Left kidney (tissue), 1 donor: ENCODE measurements at regions not wholly inside any gene's neighbourhood (a gene's known extent, or its start where the extent isn't known, plus 50 kb on each side); places are given as distances from the start of the nearest gene placed in this dataset.
"Not testable (repeated sequence)": the region's sequence is repeated elsewhere in the genome, so short reads cannot be mapped to it uniquely, and the experiment has no call there.

Experiments
- DNase-seq: peaks from one replicate; pipeline ENCODE4 v3.0.0-alpha.2; 2013

DNA sequence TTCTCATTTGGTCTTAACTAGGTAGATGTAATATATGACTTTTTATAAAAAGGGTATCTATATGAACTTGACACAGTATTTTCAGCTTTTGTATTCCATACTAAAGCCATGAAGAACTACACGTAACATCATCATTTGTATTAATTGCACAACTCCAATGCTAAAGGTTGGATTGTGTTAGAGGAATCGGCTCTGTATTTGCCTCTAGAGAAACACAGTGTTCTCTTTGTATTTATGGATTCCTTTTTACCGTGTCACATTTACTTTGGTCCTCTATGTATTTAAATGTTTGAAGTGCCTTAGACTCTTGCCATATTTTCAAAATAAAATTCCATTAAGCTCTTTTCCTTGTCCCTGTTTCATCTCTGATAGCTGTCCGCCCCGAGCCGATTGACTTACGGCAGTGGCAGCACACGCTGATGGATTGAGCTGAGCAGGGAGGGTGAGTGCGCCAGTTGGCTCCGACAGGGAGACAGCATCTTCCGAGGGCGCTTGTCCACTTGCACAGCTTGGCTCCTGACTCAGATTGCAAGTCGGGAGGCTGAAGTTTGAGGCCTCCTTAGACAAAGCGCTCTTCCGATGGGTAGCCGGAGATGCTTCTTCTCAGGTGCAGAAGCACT lies 95.6 kb upstream of the DMRT1 start:
- no peak for DNase-seq

- DNase-seq: no peak
These were observed 94.6 kb upstream of the DMRT1 start for GRCh38 chr9:746661-747434.

GRCh38 chr9:747567-747966 lies 93.9 kb upstream of the DMRT1 start:
- DNase-seq: no peak

DNA sequence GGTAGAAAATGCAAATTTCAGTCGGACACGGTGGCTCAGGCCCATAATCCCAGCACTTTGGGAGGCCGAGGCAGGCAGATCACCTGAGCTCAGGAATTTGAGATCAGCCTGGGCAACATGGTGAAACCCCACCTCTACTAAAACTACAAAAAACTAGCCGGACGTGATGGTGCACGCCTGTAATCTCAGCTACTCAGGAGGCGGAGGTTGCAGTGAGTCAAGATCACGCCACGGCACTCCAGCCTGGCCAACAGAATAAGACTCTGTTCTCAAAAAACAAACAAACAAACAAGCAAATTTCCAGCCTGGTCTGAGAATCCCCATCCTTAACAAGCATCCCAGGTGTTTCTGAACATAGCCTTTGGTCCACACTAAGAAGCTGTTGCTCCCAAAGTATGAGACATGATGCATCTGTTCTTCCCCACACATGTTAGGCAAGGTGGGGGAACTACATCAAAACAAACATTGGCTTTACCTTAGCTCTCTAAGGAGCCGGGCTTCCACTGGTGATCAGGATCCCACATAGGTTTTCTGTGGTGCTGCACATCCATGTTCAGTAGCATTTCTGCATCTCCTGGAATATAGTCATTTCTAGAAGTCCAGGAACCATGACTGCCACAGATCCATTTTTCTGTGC lies 92.5 kb upstream of the DMRT1 start:
- no peak for DNase-seq

DNA sequence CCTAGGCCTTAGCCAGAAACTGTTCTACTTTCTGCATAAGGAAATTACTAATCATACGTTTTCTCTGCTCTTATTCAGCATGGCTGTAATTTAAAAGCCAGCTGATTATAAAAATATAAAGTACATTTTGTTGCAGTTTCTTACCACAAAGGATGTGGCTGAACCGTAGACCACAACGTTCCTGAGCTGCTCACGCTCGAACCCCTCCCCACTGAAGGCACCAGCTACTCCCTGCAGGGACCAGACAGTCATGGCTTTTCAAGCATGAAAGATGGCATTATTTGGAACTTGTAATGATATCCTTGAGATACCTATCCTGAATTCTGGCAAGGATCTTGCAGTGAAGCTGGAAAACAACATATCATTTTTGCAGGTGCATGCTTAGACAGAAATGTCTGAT lies 91.8 kb upstream of the DMRT1 start:
- no peak for DNase-seq

- DNase-seq: no peak
These were observed 91.1 kb upstream of the DMRT1 start for GRCh38 chr9:750249-750967.

- DNase-seq: peak; percentile 38
These were observed 90.1 kb upstream of the DMRT1 start for GRCh38 chr9:751137-752051.

- no peak for DNase-seq
These were observed 89.3 kb upstream of the DMRT1 start for GRCh38 chr9:752201-752600.

DNA sequence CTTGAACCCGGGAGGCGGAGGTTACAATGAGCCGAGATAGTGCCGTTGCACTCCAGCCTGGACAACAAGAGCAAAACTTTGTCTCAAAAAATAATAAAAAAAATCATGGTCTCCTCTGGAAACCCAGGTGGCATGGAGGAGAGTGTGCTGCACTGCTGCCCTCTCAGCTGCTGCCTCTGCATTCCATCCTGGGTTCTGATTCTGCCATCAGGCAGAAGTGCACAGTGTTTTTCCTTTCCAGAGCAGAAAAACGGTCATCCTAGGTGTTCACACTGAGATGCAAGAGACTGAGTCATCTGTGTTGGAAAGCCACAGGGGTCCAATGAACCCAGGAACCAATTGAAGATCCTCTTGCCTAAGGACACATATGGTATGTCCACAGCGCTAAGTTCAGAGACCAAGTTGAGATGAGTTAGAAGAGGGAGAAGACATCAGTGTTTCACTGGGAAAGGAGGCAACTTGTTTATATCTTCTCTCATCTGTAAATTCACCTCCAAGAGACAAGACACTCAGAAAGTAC lies 88.8 kb upstream of the DMRT1 start:
- no peak for DNase-seq

GRCh38 chr9:753734-754133 lies 87.8 kb upstream of the DMRT1 start:
- DNase-seq: not testable (repeated sequence)

GRCh38 chr9:754150-754931 lies 87.2 kb upstream of the DMRT1 start:
- no peak for DNase-seq

DNA sequence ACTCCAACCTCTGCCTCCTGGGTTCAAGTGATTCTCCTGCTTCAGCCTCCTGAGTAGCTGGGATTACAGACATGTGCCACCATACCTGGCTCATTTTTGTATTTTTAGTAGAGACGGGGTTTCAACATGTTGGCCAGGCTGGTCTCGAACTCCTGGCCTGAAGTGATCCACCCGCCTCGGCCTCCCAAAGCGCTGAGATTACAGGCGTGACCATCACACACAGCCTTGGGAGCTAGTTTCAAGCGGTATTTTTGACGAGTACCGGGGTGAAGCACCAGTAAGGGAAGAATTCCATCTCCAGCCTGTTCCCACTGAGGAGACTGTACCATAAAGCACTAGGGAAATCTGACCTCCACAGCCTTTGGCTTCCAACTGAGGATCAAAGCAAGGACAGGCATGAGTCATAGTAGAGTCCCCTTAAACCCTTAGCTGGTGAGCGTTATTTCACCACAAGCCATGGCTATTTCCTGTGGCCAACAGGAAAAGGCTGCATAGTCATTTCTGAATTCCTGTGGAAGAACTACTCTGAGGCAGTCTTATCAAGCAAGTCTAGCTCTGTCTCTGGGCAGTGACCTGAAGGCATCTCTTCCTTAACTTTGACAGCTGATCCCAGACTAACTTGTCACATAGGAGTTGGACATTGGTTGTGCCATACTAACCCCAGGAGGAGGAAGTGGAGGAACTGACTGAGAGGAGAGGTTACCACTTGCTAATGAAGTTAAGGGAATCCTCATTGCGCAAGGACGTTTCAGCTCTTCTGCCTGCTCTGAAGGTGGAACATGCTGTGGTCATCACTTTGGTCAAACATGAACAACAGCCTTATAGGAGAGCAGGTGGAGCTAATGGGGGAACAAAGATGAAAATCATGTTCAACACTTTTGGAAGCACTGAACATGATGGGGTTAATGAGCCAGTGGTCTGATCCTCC lies 85.8 kb upstream of the DMRT1 start:
- DNase-seq: no peak

DNA sequence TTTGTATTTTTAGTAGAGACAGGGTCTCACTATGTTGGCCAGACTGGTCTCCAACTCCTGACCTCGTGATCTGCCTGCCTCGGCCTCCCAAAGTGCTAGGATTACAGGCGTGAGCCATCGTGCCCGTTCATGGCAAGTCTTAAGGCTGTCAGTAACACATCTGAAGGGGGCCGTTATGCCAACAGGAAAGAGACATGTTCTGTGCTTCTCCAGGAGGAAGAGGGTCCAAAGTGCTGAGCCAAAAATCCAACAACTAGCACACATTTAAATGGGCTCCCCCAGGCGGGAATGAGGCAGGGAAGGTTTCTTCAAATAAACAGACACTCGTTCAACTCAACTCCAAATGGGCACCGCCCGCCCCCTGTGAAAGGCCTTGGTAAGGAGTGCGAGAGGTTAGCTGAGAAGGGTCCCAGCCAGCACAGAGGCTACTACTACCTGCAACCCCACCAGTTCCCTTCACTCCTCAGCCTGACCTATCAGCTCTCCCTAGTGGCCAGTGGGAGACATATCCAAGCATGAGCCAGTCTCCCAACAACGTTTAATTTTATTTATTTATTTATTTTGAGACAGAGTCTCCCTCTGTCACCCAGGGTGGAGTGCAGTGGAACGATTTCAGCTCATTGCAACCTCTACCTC lies 84.1 kb upstream of the DMRT1 start:
- DNase-seq: peak; percentile 33

- no peak for DNase-seq
These were observed 83.4 kb upstream of the DMRT1 start for GRCh38 chr9:758146-758545.

DNA sequence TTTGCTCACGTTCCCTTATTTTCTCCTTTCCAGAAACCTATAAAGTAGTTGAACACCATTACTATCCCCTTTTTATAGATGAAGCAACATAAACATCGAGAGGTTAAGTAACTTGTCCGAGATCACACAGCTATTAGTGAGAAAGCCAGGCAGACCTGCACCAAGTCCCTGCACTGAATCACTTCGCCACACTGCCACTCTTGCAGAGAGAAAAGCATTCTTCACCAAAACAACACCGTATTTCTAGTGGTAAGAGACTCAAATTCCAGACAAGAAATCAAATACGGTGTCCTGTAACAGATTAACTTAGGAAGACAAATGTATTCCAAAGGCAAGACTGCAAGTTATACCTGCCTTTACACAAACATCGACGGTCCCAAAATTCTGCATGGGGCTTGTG lies 82.0 kb upstream of the DMRT1 start:
- no peak for DNase-seq

- DNase-seq: no peak
These were observed 81.3 kb upstream of the DMRT1 start for GRCh38 chr9:759983-760736.

GRCh38 chr9:761176-761792 lies 80.2 kb upstream of the DMRT1 start:
- DNase-seq: no peak
